WTC11 (cell line): ENCODE measurements at regions not wholly inside any gene's neighbourhood (a gene's known extent, or its start where the extent isn't known, plus 50 kb on each side); places are given as distances from the start of the nearest gene placed in this dataset.

Source experiments
- GABPB1 ChIP-seq: sonication (generic); formaldehyde crosslinking; IDR thresholded peaks from 2 replicates; pipeline ENCODE4 v1.8.1; 2023; ENCODE audit warnings: mild to moderate bottlenecking, missing genetic modification reagents
- ZNF416 ChIP-seq: fragments of 250-450 bp; sonication (Bioruptor Pico); IDR thresholded peaks from 2 replicates; pipeline ENCODE4 v1.9.0; 2021; ENCODE audit warnings: mild to moderate bottlenecking, inconsistent platforms
- TF ChIP-seq, protein P1 (sequence below): fragments of 200-600 bp; IDR thresholded peaks from 2 replicates; pipeline ENCODE4 v1.8.0; 2022; ENCODE audit warnings: antibody characterized with exemption
- TF ChIP-seq, protein P2 (sequence below): sonication (generic); formaldehyde crosslinking; IDR thresholded peaks from 2 replicates; pipeline ENCODE4 v1.8.0; 2022; ENCODE audit warnings: mild to moderate bottlenecking, missing genetic modification reagents
- TF ChIP-seq, protein P3 (sequence below): fragments of 250-450 bp; sonication (Bioruptor Pico); IDR thresholded peaks from 2 replicates; pipeline ENCODE4 v1.9.0; 2021; ENCODE audit warnings: mild to moderate bottlenecking

DNA sequence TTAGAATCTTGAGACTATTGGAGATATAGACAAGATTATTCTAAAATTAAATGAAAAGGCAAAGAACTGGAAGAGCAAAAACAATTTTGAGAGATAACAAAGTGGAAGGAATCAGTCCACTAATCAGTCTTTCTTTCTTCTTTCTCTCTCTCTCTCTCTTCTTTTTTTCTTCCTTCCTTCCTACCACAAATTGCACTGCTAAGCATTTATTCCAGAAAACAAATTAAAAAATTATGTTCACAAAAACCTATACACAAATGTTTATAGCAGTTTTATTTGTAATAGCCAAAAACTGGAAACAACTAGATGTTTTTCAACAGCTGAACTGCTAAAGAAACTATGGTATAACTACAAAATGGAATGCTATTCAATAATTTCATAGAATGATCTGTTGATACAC lies 291.9 kb upstream of the FTMT start:
- TF ChIP-seq, protein P1, sequence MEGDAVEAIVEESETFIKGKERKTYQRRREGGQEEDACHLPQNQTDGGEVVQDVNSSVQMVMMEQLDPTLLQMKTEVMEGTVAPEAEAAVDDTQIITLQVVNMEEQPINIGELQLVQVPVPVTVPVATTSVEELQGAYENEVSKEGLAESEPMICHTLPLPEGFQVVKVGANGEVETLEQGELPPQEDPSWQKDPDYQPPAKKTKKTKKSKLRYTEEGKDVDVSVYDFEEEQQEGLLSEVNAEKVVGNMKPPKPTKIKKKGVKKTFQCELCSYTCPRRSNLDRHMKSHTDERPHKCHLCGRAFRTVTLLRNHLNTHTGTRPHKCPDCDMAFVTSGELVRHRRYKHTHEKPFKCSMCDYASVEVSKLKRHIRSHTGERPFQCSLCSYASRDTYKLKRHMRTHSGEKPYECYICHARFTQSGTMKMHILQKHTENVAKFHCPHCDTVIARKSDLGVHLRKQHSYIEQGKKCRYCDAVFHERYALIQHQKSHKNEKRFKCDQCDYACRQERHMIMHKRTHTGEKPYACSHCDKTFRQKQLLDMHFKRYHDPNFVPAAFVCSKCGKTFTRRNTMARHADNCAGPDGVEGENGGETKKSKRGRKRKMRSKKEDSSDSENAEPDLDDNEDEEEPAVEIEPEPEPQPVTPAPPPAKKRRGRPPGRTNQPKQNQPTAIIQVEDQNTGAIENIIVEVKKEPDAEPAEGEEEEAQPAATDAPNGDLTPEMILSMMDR = no peak
- TF ChIP-seq, protein P2, sequence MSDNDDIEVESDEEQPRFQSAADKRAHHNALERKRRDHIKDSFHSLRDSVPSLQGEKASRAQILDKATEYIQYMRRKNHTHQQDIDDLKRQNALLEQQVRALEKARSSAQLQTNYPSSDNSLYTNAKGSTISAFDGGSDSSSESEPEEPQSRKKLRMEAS (CRISPR knock-in tag) = no peak
- TF ChIP-seq, protein P3, sequence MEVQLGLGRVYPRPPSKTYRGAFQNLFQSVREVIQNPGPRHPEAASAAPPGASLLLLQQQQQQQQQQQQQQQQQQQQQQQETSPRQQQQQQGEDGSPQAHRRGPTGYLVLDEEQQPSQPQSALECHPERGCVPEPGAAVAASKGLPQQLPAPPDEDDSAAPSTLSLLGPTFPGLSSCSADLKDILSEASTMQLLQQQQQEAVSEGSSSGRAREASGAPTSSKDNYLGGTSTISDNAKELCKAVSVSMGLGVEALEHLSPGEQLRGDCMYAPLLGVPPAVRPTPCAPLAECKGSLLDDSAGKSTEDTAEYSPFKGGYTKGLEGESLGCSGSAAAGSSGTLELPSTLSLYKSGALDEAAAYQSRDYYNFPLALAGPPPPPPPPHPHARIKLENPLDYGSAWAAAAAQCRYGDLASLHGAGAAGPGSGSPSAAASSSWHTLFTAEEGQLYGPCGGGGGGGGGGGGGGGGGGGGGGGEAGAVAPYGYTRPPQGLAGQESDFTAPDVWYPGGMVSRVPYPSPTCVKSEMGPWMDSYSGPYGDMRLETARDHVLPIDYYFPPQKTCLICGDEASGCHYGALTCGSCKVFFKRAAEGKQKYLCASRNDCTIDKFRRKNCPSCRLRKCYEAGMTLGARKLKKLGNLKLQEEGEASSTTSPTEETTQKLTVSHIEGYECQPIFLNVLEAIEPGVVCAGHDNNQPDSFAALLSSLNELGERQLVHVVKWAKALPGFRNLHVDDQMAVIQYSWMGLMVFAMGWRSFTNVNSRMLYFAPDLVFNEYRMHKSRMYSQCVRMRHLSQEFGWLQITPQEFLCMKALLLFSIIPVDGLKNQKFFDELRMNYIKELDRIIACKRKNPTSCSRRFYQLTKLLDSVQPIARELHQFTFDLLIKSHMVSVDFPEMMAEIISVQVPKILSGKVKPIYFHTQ = no peak
- TF ChIP-seq ZNF416 = no peak
- TF ChIP-seq GABPB1 (CRISPR knock-in tag) = no peak
